Nephron progenitor cell (in vitro differentiated cells): ENCODE measurements at regions not wholly inside any gene's neighbourhood (a gene's known extent, or its start where the extent isn't known, plus 50 kb on each side); places are given as distances from the start of the nearest gene placed in this dataset.

Experiments used
- DNase-seq: peaks from one replicate; pipeline ENCODE4 v3.0.0; 2021
- H3K27ac Mint-ChIP-seq: 2 replicates; pipeline ENCODE4 v1.8.0; 2021; ENCODE audit warnings: mild to moderate bottlenecking, moderate library complexity, mixed read lengths
- H3K27me3 Mint-ChIP-seq: 2 replicates; pipeline ENCODE4 v1.8.0; 2021; ENCODE audit warnings: mild to moderate bottlenecking, low read depth, mixed read lengths; ENCODE audit not compliant: poor library complexity
- H3K36me3 Mint-ChIP-seq: 2 replicates; pipeline ENCODE4 v1.8.0; 2021; ENCODE audit warnings: low read depth, mixed read lengths
- H3K4me1 Mint-ChIP-seq: 2 replicates; pipeline ENCODE4 v1.8.0; 2021; ENCODE audit warnings: mixed read lengths
- H3K4me3 Mint-ChIP-seq: 2 replicates; pipeline ENCODE4 v1.8.0; 2021; ENCODE audit warnings: mild to moderate bottlenecking, moderate library complexity, mixed read lengths
- H3K9me3 Mint-ChIP-seq: 2 replicates; pipeline ENCODE4 v1.8.0; 2021; ENCODE audit warnings: mild to moderate bottlenecking, moderate library complexity, mixed read lengths
- CTCF ChIP-seq: fragments of 200-600 bp; sonication (generic); IDR thresholded peaks from 2 replicates; pipeline ENCODE4 v1.5.0; 2021; ENCODE audit warnings: antibody characterized with exemption

- DNase-seq, result no peak
- Mint-ChIP-seq H3K4me1 (peaks cover 19% of the 10 kb centered on the region), H3K27me3 (peaks cover 88% of the 10 kb centered on the region), H3K36me3 (no peaks in the 10 kb centered on the region), H3K27ac (no peak overlapping the region), H3K4me3 (peak overlapping the region; percentile 75), H3K9me3 (no peaks in the 10 kb centered on the region)
- TF ChIP-seq CTCF, result no peak
These were observed 143.7 kb upstream of the ETS2 start for GRCh38 chr21:38661889-38662568.

GRCh38 chr21:38663282-38663681 is 142.4 kb upstream of the ETS2 start:
- no peaks in the 10 kb centered on the region for H3K9me3 Mint-ChIP-seq
- H3K4me3 Mint-ChIP-seq, result no peak overlapping the region
- H3K4me1 Mint-ChIP-seq, result peaks cover 12% of the 10 kb centered on the region
- no peak overlapping the region for H3K27ac Mint-ChIP-seq
- DNase-seq, result no peak
- TF ChIP-seq CTCF, result no peak
- peaks cover 81% of the 10 kb centered on the region for H3K27me3 Mint-ChIP-seq
- no peaks in the 10 kb centered on the region for H3K36me3 Mint-ChIP-seq

GRCh38 chr21:38664315-38664714 is 141.4 kb upstream of the ETS2 start:
- no peaks in the 10 kb centered on the region for H3K36me3 Mint-ChIP-seq
- H3K9me3 Mint-ChIP-seq, result no peaks in the 10 kb centered on the region
- no peak for DNase-seq
- no peak for TF ChIP-seq CTCF
- H3K4me3 Mint-ChIP-seq, result no peak overlapping the region
- H3K4me1 Mint-ChIP-seq, result peaks cover 12% of the 10 kb centered on the region
- no peak overlapping the region for H3K27ac Mint-ChIP-seq
- H3K27me3 Mint-ChIP-seq, result peaks cover 70% of the 10 kb centered on the region

GRCh38 chr21:38664841-38665240 is 140.9 kb upstream of the ETS2 start:
- peaks cover 65% of the 10 kb centered on the region for H3K27me3 Mint-ChIP-seq
- H3K4me1 Mint-ChIP-seq, result peaks cover 9% of the 10 kb centered on the region
- H3K4me3 Mint-ChIP-seq, result no peak overlapping the region
- no peaks in the 10 kb centered on the region for H3K9me3 Mint-ChIP-seq
- H3K27ac Mint-ChIP-seq, result no peak overlapping the region
- TF ChIP-seq CTCF, result no peak
- no peak for DNase-seq
- H3K36me3 Mint-ChIP-seq, result no peaks in the 10 kb centered on the region

- H3K27me3 Mint-ChIP-seq, result peaks cover 42% of the 10 kb centered on the region
- H3K4me1 Mint-ChIP-seq, result no peaks in the 10 kb centered on the region
- DNase-seq, result no peak
- H3K27ac Mint-ChIP-seq, result no peak overlapping the region
- no peaks in the 10 kb centered on the region for H3K9me3 Mint-ChIP-seq
- H3K36me3 Mint-ChIP-seq, result no peaks in the 10 kb centered on the region
- TF ChIP-seq CTCF, result no peak
- no peak overlapping the region for H3K4me3 Mint-ChIP-seq
These were observed 138.3 kb upstream of the ETS2 start for GRCh38 chr21:38667291-38667870.

GRCh38 chr21:38668067-38668466 is 137.7 kb upstream of the ETS2 start:
- Mint-ChIP-seq H3K9me3 (no peaks in the 10 kb centered on the region), H3K4me3 (no peak overlapping the region), H3K27me3 (peaks cover 35% of the 10 kb centered on the region), H3K36me3 (no peaks in the 10 kb centered on the region), H3K4me1 (no peaks in the 10 kb centered on the region), H3K27ac (no peak overlapping the region)
- DNase-seq, result no peak
- no peak for TF ChIP-seq CTCF
